SK-N-SH (cell line): ENCODE measurements at regions not wholly inside any gene's neighbourhood (a gene's known extent, or its start where the extent isn't known, plus 50 kb on each side); places are given as distances from the start of the nearest gene placed in this dataset.

Experiments used
- CTCF ChIA-PET: fragments of 300-600, 350-600 bp; formaldehyde crosslinking; extraction: SDS; loops from one replicate; lab custom pipeline; 2021; lab: Yijun Ruan, JAX
- POLR2A ChIA-PET: fragments of 350-600 bp; sonication (Branson Sonifier 250); formaldehyde crosslinking; extraction: SDS; loops from one replicate; lab custom pipeline; 2020; ENCODE audit warnings: antibody characterized with exemption, inconsistent platforms; lab: Yijun Ruan, JAX
- DNase-seq: peaks from one replicate; pipeline ENCODE4 v3.0.0; 2012
- H2AFZ ChIP-seq: fragments of 200-600 bp; sonication (generic); 2 replicates; pipeline ENCODE4 v1.8.1; 2016; ENCODE audit warnings: antibody characterized with exemption, mild to moderate bottlenecking, low read depth
- H3F3A ChIP-seq: fragments of 200-600 bp; sonication (generic); replicated peaks from 2 replicates; pipeline ENCODE3; 2016; ENCODE audit warnings: antibody characterized with exemption, mild to moderate bottlenecking; ENCODE audit not compliant: insufficient read depth
- H3K27ac ChIP-seq, 2 experiments: fragments of 200-500 bp in 1 of 2; fragments of 200-600 bp in 1 of 2; sonication (Bioruptor generic) in 1 of 2; sonication (generic), shearing (Covaris generic) in 1 of 2; 2 replicates each; pipeline versions ENCODE4 v1.5.1 to v1.6.1; 2014 to 2016; ENCODE audit warnings: low read depth in 2 of 2, inconsistent platforms in 1 of 2, low read length in 1 of 2, mild to moderate bottlenecking in 1 of 2, mixed read lengths in 1 of 2
- H3K27me3 ChIP-seq: fragments of 200-600 bp; sonication (generic), shearing (Covaris generic); 2 replicates; pipeline ENCODE4 v1.6.1; 2016; ENCODE audit warnings: mixed run types; ENCODE audit not compliant: insufficient read depth
- H3K36me3 ChIP-seq, 2 experiments: fragments of 200-500 bp in 1 of 2; fragments of 200-600 bp in 1 of 2; sonication (Bioruptor generic) in 1 of 2; sonication (generic) in 1 of 2; replicated peaks in 1 of 2; 2 replicates each; pipeline versions ENCODE3 to v1.5.1; 2014 to 2016; ENCODE audit warnings: low read length in 1 of 2, mild to moderate bottlenecking in 1 of 2; ENCODE audit not compliant: insufficient read depth in 2 of 2, control insufficient read depth in 1 of 2
- H3K4me1 ChIP-seq, 2 experiments: fragments of 200-500 bp in 1 of 2; fragments of 200-600 bp in 1 of 2; sonication (Bioruptor generic) in 1 of 2; sonication (generic), shearing (Covaris generic) in 1 of 2; 2 replicates each; pipeline versions ENCODE4 v1.5.1 to v1.6.1; 2014 to 2016; ENCODE audit warnings: low read depth in 1 of 2, low read length in 1 of 2, mixed run types in 1 of 2; ENCODE audit not compliant: insufficient read depth in 2 of 2, control insufficient read depth in 1 of 2
- H3K4me2 ChIP-seq: fragments of 200-600 bp; sonication (generic), shearing (Covaris generic); 2 replicates; pipeline ENCODE4 v1.6.1; 2017; ENCODE audit warnings: mixed run types
- H3K4me3 ChIP-seq, 2 experiments: fragments of 200-500 bp in 1 of 2; fragments of 200-600 bp in 1 of 2; sonication (Bioruptor generic) in 1 of 2; sonication (generic), shearing (Covaris generic) in 1 of 2; 2 replicates each; pipeline versions ENCODE4 v1.5.1 to v1.8.1; 2014 to 2016; ENCODE audit warnings: low read depth in 2 of 2, inconsistent platforms in 1 of 2, low read length in 1 of 2, mild to moderate bottlenecking in 1 of 2, mixed read lengths in 1 of 2, moderate library complexity in 1 of 2
- H3K79me2 ChIP-seq: fragments of 200-600 bp; sonication (generic); 2 replicates; pipeline ENCODE4 v1.8.1; 2017; ENCODE audit warnings: mild to moderate bottlenecking; ENCODE audit not compliant: insufficient read depth
- H3K9ac ChIP-seq: fragments of 200-600 bp; sonication (generic); 2 replicates; pipeline ENCODE4 v1.6.1; 2017; ENCODE audit warnings: mixed run types
- H3K9me2 ChIP-seq: fragments of 200-600 bp; sonication (generic); 2 replicates; pipeline ENCODE4 v1.6.1; 2017; ENCODE audit warnings: mixed run types
- H3K9me3 ChIP-seq: fragments of 200-600 bp; sonication (generic); 2 replicates; pipeline ENCODE4 v1.6.1; 2017; ENCODE audit warnings: mixed run types, mild to moderate bottlenecking, moderate library complexity
- H4K20me1 ChIP-seq: fragments of 200-600 bp; sonication (generic); 2 replicates; pipeline ENCODE4 v1.6.1; 2017; ENCODE audit warnings: mild to moderate bottlenecking, mixed run types; ENCODE audit not compliant: insufficient read depth
- ELF1 ChIP-seq: IDR thresholded peaks from 2 replicates; pipeline ENCODE4 v1.4.0; 2012
- EP300 ChIP-seq, 2 experiments: IDR thresholded peaks; 2 replicates each; pipeline versions ENCODE4 v1.4.0 to v1.6.1; 2012; ENCODE audit warnings: borderline replicate concordance in 1 of 2, low read depth in 1 of 2, low read length in 1 of 2
- EZH2phosphoT487 ChIP-seq: fragments of 200-600 bp; sonication (generic); IDR thresholded peaks from 2 replicates; pipeline ENCODE4 v1.6.1; 2017; ENCODE audit warnings: low read depth, mixed run types, mild to moderate bottlenecking, antibody characterized with exemption, moderate library complexity, borderline replicate concordance
- FOSL2 ChIP-seq: IDR thresholded peaks from 2 replicates; pipeline ENCODE4 v1.4.0; 2012; ENCODE audit warnings: low read depth, mild to moderate bottlenecking, moderate library complexity, borderline replicate concordance
- FOXJ3 ChIP-seq: sonication (generic); formaldehyde crosslinking; IDR thresholded peaks from 2 replicates; pipeline ENCODE4 v1.5.1; 2020; ENCODE audit warnings: mild to moderate bottlenecking, missing genetic modification reagents
- JUND ChIP-seq: IDR thresholded peaks from 2 replicates; pipeline ENCODE4 v1.4.0; 2012
- MAX ChIP-seq: IDR thresholded peaks from 2 replicates; pipeline ENCODE4 v1.4.0; 2012; ENCODE audit warnings: low read depth
- MXI1 ChIP-seq: IDR thresholded peaks from 2 replicates; pipeline ENCODE4 v1.6.1; 2012; ENCODE audit warnings: mild to moderate bottlenecking, low read depth, low read length, improper control_type of control experiment
- REST ChIP-seq: IDR thresholded peaks from 2 replicates; pipeline ENCODE4 v1.6.1; 2012; ENCODE audit warnings: mild to moderate bottlenecking, low read depth, low read length, moderate library complexity
- SIN3A ChIP-seq: IDR thresholded peaks from 2 replicates; pipeline ENCODE4 v1.6.1; 2012; ENCODE audit warnings: low read depth, mild to moderate bottlenecking, low read length, moderate library complexity, borderline replicate concordance
- SMC3 ChIP-seq: IDR thresholded peaks from 2 replicates; pipeline ENCODE4 v1.6.1; 2012; ENCODE audit warnings: low read depth, low read length, improper control_type of control experiment
- TAF1 ChIP-seq: IDR thresholded peaks from 2 replicates; pipeline ENCODE4 v1.6.1; 2012; ENCODE audit warnings: low read depth, mild to moderate bottlenecking, low read length, moderate library complexity, borderline replicate concordance
- USF2 ChIP-seq: fragments of 150-350 bp; IDR thresholded peaks from 2 replicates; pipeline ENCODE4 v1.6.1; 2017; ENCODE audit warnings: antibody characterized with exemption, low read length, low read depth, borderline replicate concordance
- WGBS: methylation state at CpG from one replicate; pipeline ENCODE4 v1.1.6; 2017; ENCODE audit warnings: low lambda C conversion rate; 5-methylcytosine and 5-hydroxymethylcytosine counted together
- TF ChIP-seq, protein P1 (sequence below): fragments of 150-350 bp; IDR thresholded peaks from 2 replicates; pipeline ENCODE4 v1.6.1; 2016; ENCODE audit warnings: mild to moderate bottlenecking, low read depth, low read length
- TF ChIP-seq, protein P2 (sequence below): IDR thresholded peaks from 2 replicates; pipeline ENCODE4; 2012

DNA sequence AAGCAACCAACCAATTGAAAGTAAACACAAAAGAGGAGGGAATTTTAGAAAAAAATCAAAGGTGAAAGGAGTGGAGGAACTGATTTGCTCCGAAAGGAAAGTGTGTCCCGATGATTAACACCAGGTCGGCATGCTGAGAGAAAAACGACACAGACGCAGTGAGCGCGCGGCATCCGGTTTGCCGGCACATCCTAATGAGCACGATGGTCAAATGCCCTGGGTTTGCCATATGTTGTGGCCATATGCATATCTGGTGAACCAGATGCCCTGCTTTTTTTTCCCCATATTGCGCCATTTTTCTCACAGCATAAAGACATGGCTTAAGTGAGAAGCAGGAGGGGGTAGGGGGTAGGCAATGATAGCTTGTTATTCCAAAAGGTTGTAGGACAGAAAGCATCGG lies 626.7 kb downstream of the BCL11A start:
- no peaks in the 10 kb centered on the region for H3K27me3 ChIP-seq
- no peaks in the 10 kb centered on the region for H3K9me3 ChIP-seq
- H3K27ac ChIP-seq = no peak overlapping the region
- no peaks in the 10 kb centered on the region for H3K4me1 ChIP-seq
- H3K4me3 ChIP-seq = no peak overlapping the region
- no peak overlapping the region for H3K9ac ChIP-seq
- 74% methylated on average over 13 of the region's 13 CpGs for WGBS
- H3K79me2 ChIP-seq = no peaks in the 10 kb centered on the region
- H3F3A ChIP-seq = no peaks in the 10 kb centered on the region
- H4K20me1 ChIP-seq = no peaks in the 10 kb centered on the region
- CTCF ChIA-PET = no interaction called here
- POLR2A ChIA-PET = no interaction called here
- no peak overlapping the region for H2AFZ ChIP-seq
- H3K4me2 ChIP-seq = no peak overlapping the region
- no peak for TF ChIP-seq SIN3A
- TF ChIP-seq SMC3 = no peak
- TF ChIP-seq, protein P1, sequence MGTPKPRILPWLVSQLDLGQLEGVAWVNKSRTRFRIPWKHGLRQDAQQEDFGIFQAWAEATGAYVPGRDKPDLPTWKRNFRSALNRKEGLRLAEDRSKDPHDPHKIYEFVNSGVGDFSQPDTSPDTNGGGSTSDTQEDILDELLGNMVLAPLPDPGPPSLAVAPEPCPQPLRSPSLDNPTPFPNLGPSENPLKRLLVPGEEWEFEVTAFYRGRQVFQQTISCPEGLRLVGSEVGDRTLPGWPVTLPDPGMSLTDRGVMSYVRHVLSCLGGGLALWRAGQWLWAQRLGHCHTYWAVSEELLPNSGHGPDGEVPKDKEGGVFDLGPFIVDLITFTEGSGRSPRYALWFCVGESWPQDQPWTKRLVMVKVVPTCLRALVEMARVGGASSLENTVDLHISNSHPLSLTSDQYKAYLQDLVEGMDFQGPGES = no peak
- no peak for TF ChIP-seq EZH2phosphoT487
- no peak for TF ChIP-seq TAF1
- no peak for TF ChIP-seq FOXJ3 (CRISPR knock-in tag)
- no peak for TF ChIP-seq MXI1
- TF ChIP-seq, protein P2, sequence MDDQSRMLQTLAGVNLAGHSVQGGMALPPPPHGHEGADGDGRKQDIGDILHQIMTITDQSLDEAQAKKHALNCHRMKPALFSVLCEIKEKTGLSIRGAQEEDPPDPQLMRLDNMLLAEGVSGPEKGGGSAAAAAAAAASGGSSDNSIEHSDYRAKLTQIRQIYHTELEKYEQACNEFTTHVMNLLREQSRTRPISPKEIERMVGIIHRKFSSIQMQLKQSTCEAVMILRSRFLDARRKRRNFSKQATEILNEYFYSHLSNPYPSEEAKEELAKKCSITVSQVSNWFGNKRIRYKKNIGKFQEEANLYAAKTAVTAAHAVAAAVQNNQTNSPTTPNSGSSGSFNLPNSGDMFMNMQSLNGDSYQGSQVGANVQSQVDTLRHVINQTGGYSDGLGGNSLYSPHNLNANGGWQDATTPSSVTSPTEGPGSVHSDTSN = no peak
- TF ChIP-seq MAX = no peak
- no peaks in the 10 kb centered on the region for H3K9me2 ChIP-seq
- no peak for DNase-seq
- no peaks in the 10 kb centered on the region for H3K36me3 ChIP-seq

DNA sequence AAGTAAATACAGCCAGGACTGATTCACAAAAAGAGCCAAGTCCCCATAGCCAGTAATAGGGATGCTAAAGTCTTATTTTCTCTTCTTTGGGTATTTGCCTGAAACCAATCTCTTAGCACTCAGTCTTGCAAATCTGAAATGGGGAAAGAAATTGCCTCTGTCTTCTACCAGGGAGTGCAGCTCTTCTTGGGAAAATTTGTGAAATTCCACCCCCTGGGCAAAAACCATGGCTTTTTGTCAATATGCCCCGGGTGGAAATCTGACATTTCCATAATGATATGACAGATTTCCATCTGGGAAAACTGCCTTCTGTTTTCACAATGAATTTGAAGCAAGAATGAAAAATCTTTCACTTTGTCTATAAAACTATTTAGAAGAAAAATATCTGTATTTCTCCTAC lies 628.1 kb downstream of the BCL11A start:
- WGBS = 6% methylated on average over 1 of the region's 1 CpG
- CTCF ChIA-PET = no interaction called here

More for the DNA sequence above, 628.1 kb downstream of the BCL11A start:
- no peaks in the 10 kb centered on the region for H3K79me2 ChIP-seq
- H3F3A ChIP-seq = no peaks in the 10 kb centered on the region
- H3K9me3 ChIP-seq = no peaks in the 10 kb centered on the region
- H2AFZ ChIP-seq = no peak overlapping the region
- no peaks in the 10 kb centered on the region for H3K9me2 ChIP-seq
- no peak for TF ChIP-seq EP300 (IDR thresholded peaks at IDR 0.05; ENCODE audit: borderline replicate concordance in 1 of 2, low read depth in 1 of 2, low read length in 1 of 2)
- no peak for TF ChIP-seq JUND
- no peak for TF ChIP-seq ELF1
- TF ChIP-seq FOSL2 = no peak
- TF ChIP-seq USF2 = no peak
- no peak for TF ChIP-seq REST
- POLR2A ChIA-PET = no interaction called here
- H3K4me1 ChIP-seq = no peaks in the 10 kb centered on the region
- H3K27me3 ChIP-seq = no peaks in the 10 kb centered on the region
- H3K4me3 ChIP-seq = no peak overlapping the region
- no peak for DNase-seq
- no peak overlapping the region for H3K4me2 ChIP-seq
- H4K20me1 ChIP-seq = no peaks in the 10 kb centered on the region
- H3K36me3 ChIP-seq = no peaks in the 10 kb centered on the region
- H3K27ac ChIP-seq = no peak overlapping the region
- H3K9ac ChIP-seq = no peak overlapping the region
